PC-3 (cell line): ENCODE measurements at regions not wholly inside any gene's neighbourhood (a gene's known extent, or its start where the extent isn't known, plus 50 kb on each side); places are given as distances from the start of the nearest gene placed in this dataset.

Experiments
- ATAC-seq: fragments of 200-7000 bp; cut with Tn5 transposase; 2 replicates; pipeline ENCODE4 v1.9.1; 2020; ENCODE audit warnings: mild to moderate bottlenecking, moderate library complexity
- BruUV-seq: library from RNA; stranded (reverse); fragments of 400-500 nt; replicated peaks from 2 replicates; lab custom pipeline; 2021; lab: Mats Ljungman, UMichigan
- CTCF ChIA-PET: fragments of 300-600 bp; sonication (Branson Sonifier 250); formaldehyde crosslinking; loops from one replicate; lab custom pipeline; 2022; ENCODE audit warnings: antibody characterized with exemption; lab: Charles Lee
- POLR2A ChIA-PET: fragments of 300-600 bp; sonication (Branson Sonifier 250); formaldehyde crosslinking; loops from one replicate; lab custom pipeline; 2022; ENCODE audit warnings: antibody characterized with exemption; ENCODE audit not compliant: unreplicated experiment; lab: Charles Lee
- DNase-seq: peaks from one replicate; pipeline ENCODE4 v3.0.0-alpha.2; 2015
- H2AFZ ChIP-seq: fragments of 300-600 bp; sonication (generic); 2 replicates; pipeline ENCODE4 v1.6.0; 2016; ENCODE audit warnings: antibody characterized with exemption, low read length
- H3F3A ChIP-seq: fragments of 300-600 bp; sonication (generic); one replicate; pipeline ENCODE4 v1.6.0; 2017; ENCODE audit warnings: antibody characterized with exemption, low read length, control low read depth, mild to moderate bottlenecking; ENCODE audit not compliant: unreplicated experiment
- H3K27ac ChIP-seq: fragments of 300-600 bp; sonication (generic); 2 replicates; pipeline ENCODE4 v1.5.1; 2016; ENCODE audit warnings: mild to moderate bottlenecking, low read length
- H3K27me3 ChIP-seq: fragments of 300-600 bp; sonication (generic); 2 replicates; pipeline ENCODE4 v1.6.1; 2016; ENCODE audit warnings: low read length, mixed read lengths
- H3K36me3 ChIP-seq: fragments of 300-600 bp; sonication (generic); 2 replicates; pipeline ENCODE4 v1.6.1; 2016; ENCODE audit warnings: low read depth, mixed run types, low read length, mixed read lengths
- H3K4me1 ChIP-seq: fragments of 300-600 bp; sonication (generic); 2 replicates; pipeline ENCODE4 v1.5.1; 2016; ENCODE audit warnings: low read length; ENCODE audit not compliant: insufficient read depth
- H3K4me2 ChIP-seq: fragments of 300-600 bp; sonication (generic); 2 replicates; pipeline ENCODE4 v1.6.0; 2016; ENCODE audit warnings: low read length
- H3K4me3 ChIP-seq: fragments of 300-600 bp; sonication (generic); 2 replicates; pipeline ENCODE4 v1.5.1; 2016; ENCODE audit warnings: mild to moderate bottlenecking, low read length, mixed read lengths
- H3K79me2 ChIP-seq: fragments of 300-600 bp; sonication (generic); 2 replicates; pipeline ENCODE4 v1.6.1; 2017; ENCODE audit warnings: low read length, mixed read lengths
- H3K9ac ChIP-seq: fragments of 300-600 bp; sonication (generic); 2 replicates; pipeline ENCODE4 v1.6.0; 2016; ENCODE audit warnings: mild to moderate bottlenecking, low read length
- H3K9me2 ChIP-seq: fragments of 300-600 bp; sonication (generic); replicated peaks from 2 replicates; pipeline ENCODE4 v1.6.1; 2016; ENCODE audit warnings: mixed run types, low read length, mixed read lengths
- H3K9me3 ChIP-seq: fragments of 300-600 bp; sonication (generic); 2 replicates; pipeline ENCODE4 v1.6.1; 2016; ENCODE audit warnings: low read length, mixed read lengths
- H4K20me1 ChIP-seq: fragments of 300-600 bp; sonication (generic); 2 replicates; pipeline ENCODE4 v1.6.1; 2016; ENCODE audit warnings: low read length, mixed read lengths
- CTCF ChIP-seq: fragments of 300-600 bp; sonication (generic); conservative IDR thresholded peaks from 2 replicates; pipeline ENCODE4 v1.5.1; 2017; ENCODE audit warnings: antibody characterized with exemption, low read depth, mild to moderate bottlenecking, low read length
- EZH2 ChIP-seq: fragments of 300-600 bp; sonication (generic); IDR thresholded peaks from one replicate; pipeline ENCODE4 v1.6.1; 2017; ENCODE audit warnings: antibody characterized with exemption, mild to moderate bottlenecking, low read length; ENCODE audit not compliant: unreplicated experiment
- EZH2phosphoT487 ChIP-seq: fragments of 300-600 bp; sonication (generic); IDR thresholded peaks from 2 replicates; pipeline ENCODE4 v1.6.1; 2018; ENCODE audit warnings: mild to moderate bottlenecking, antibody characterized with exemption, low read length, borderline replicate concordance
- intact Hi-C: fragments of 100-400 bp; cut with micrococcal nuclease; formaldehyde crosslinking; loops from 2 replicates; pipeline ENCODE4 v1.9.0; 2023

GRCh38 chr12:77591959-77592743, 238.5 kb upstream of the NAV3 start:
- Histone ChIP-seq H3K9me3 (no peaks in the 10 kb centered on the region), H3K79me2 (no peaks in the 10 kb centered on the region), H3K36me3 (no peaks in the 10 kb centered on the region), H3K9me2 (no peaks in the 10 kb centered on the region), H3K4me2 (no peak overlapping the region), H3K9ac (no peak overlapping the region), H4K20me1 (no peaks in the 10 kb centered on the region), H3K27me3 (peaks cover 8% of the 10 kb centered on the region; the same call in 1 of the 2 replicates), H3K27ac (no peak overlapping the region), H3F3A (no peaks in the 10 kb centered on the region), H2AFZ (no peak overlapping the region), H3K4me3 (no peak overlapping the region), H3K4me1 (no peaks in the 10 kb centered on the region)
- ATAC-seq (no peak), DNase-seq (no peak)
- TF ChIP-seq EZH2phosphoT487 (no peak), EZH2 (no peak), CTCF (no peak)
- intact Hi-C loops, result no loop called here
- no TSS peak for BruUV-seq
- POLR2A ChIA-PET, result no interaction called here
- CTCF ChIA-PET, result no interaction called here

- Histone ChIP-seq H3K79me2 (no peaks in the 10 kb centered on the region), H3K9ac (no peak overlapping the region), H3F3A (no peaks in the 10 kb centered on the region), H3K4me2 (no peak overlapping the region), H3K27ac (no peak overlapping the region), H3K9me2 (no peaks in the 10 kb centered on the region), H4K20me1 (no peaks in the 10 kb centered on the region), H3K4me1 (no peaks in the 10 kb centered on the region), H2AFZ (no peak overlapping the region), H3K36me3 (no peaks in the 10 kb centered on the region), H3K27me3 (0 out of 2 replicates have a peak, but pooled peaks cover 4% of the 10 kb centered on the region), H3K4me3 (no peak overlapping the region), H3K9me3 (no peaks in the 10 kb centered on the region)
- no peak for ATAC-seq
- TF ChIP-seq EZH2 (no peak), CTCF (no peak), EZH2phosphoT487 (no peak)
- CTCF ChIA-PET, result no interaction called here
- intact Hi-C loops, result no loop called here
- POLR2A ChIA-PET, result no interaction called here
- no TSS peak for BruUV-seq
- no peak for DNase-seq
Observed at GRCh38 chr12:77590306-77590705, 240.4 kb upstream of the NAV3 start.

GRCh38 chr12:77584860-77585259, 245.8 kb upstream of the NAV3 start:
- Histone ChIP-seq H3K79me2 (no peaks in the 10 kb centered on the region), H3K4me1 (no peaks in the 10 kb centered on the region), H3K4me3 (no peak overlapping the region), H3K9me2 (no peaks in the 10 kb centered on the region), H3K9ac (no peak overlapping the region), H3K27me3 (peaks cover 5% of the 10 kb centered on the region; the same call in 1 of the 2 replicates), H3K9me3 (no peaks in the 10 kb centered on the region), H3K36me3 (no peaks in the 10 kb centered on the region), H3K27ac (no peak overlapping the region), H4K20me1 (no peaks in the 10 kb centered on the region), H2AFZ (no peak overlapping the region), H3F3A (no peaks in the 10 kb centered on the region), H3K4me2 (no peak overlapping the region)
- no TSS peak for BruUV-seq
- intact Hi-C loops, result no loop called here
- CTCF ChIA-PET, result no interaction called here
- TF ChIP-seq EZH2 (no peak), CTCF (no peak), EZH2phosphoT487 (no peak)
- no peak for ATAC-seq
- POLR2A ChIA-PET, result no interaction called here
- DNase-seq, result no peak
